Dermis blood vessel endothelial cell (primary cell): ENCODE measurements at regions not wholly inside any gene's neighbourhood (a gene's known extent, or its start where the extent isn't known, plus 50 kb on each side); places are given as distances from the start of the nearest gene placed in this dataset.

Source experiments
- DNase-seq: peaks from one replicate; pipeline ENCODE4 v3.0.0; 2010

DNA sequence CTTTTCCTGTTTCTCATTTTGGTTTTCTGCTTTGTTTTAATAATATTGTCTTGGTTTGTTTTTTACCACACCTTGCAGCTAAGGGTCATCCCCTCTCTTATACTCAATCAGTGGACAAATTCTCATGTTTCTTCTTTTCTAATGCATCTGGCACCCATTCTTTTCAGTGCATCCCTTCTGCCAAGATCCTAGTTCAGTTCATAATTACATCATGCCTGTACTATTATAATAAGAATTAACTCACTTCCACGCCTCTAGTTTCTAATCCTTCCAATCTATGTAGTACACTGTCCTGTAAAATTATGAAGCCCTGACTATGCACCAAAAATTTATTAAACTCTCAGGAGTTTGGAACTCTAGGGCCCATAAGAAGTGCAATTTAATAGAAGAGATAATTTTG, 126.1 kb downstream of the FAT4 start:
- DNase-seq: no peak

DNA sequence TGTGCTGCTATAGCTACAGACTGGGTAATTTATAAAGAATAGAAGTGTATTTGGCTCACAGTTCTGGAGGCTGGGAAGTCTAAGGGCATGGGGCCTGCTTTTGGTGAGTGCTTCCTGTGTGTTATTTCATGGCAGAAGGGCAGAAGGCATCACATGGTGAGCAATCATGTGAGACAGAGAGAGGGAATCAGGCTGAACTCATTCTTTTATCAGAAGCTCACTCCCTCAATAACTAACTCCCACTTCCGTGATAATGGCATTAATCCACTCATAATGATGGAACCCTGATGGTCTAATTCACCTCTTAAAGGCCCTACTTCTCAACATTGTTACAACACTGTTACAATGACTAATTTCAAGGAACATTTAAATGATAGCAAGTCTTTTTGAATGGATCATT, 129.4 kb downstream of the FAT4 start:
- no peak for DNase-seq

DNA sequence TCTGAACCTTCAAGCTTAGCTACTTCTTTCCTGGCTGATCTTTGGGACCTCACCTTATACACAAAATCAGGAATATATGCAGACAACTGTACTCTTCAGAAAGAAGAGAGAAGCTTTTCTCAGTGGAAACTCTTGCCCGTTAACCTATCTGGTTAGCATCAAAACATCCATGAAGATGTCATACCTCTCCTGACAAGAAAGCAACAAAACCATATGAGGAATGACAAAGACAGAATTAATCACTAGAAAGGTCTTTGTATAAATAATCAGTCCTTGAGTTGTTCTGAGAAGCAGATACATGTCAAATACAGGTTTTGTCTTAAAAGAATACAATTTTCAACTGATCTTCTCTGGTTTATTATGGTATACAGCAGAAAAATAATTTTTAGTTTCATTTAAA, 130.8 kb downstream of the FAT4 start:
- no peak for DNase-seq

DNA sequence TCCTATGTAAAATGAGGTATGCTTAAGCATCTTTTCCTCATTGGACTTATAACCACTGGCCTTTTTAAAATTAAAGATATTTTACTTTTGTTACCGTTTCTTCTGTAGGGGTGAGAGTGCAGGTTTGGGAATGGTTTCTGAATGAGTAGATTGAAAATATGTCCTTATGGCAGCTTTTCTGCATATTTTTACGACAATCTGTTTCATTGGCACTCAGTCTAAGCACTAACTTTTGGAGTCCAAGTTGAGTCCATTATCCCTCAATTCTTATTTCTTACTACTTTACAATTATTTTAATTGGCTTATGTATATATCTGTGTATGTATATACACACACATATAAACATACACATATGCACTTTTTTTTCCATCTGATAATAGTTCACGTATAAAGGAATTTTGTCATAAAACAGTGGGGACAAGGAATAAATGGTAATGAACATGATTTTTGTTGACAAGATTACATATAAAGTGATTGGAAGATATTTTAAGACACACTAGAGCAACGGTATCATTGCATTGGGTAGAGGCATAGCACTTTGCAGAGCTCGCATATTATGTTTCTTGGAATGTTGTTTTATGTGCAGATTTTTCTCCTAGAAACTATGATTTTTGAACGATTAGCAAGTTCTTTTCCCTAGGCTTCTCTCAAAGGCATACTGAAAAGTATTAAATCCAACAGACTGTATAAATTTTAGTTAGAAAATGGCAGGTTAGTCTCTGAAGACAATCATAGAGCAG, 133.0 kb downstream of the FAT4 start:
- no peak for DNase-seq

DNA sequence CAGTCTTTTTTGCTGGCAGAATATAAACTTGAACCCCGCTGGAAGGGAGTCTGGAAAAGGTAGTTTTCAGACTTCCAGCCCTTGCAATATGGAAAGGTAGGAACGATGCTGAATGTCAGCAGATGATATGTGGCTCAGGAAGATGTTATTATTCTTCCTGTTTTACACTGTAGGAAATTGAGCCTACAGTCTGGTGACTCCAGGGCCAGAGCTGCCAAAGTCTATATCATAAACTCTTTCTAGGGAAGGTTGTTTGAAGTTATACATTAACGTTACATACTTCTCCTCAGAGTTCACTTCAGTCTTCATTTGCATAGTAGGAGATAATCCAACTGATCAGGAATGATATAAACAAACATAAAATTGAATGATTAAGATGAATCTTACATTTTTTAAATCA, 141.3 kb downstream of the FAT4 start:
- DNase-seq: no peak

DNA sequence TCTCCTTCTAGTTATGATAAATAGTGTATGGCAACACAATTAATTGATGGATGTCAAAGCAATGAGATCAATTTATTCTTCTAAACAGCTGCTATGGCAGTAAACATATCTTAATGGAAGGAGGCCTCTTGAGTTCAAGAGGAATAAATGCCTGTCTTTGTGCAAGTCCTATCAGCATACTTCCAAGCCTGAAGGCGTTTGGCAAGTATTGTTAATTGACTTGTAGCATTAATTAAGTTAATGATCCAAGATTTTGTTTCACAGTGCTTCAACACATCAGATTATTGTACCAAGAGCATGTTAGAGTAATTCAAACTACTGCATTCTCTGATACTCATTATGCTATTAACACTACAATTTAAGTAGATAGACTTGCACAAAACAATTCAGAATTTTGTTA, 144.8 kb downstream of the FAT4 start:
- DNase-seq: no peak

DNA sequence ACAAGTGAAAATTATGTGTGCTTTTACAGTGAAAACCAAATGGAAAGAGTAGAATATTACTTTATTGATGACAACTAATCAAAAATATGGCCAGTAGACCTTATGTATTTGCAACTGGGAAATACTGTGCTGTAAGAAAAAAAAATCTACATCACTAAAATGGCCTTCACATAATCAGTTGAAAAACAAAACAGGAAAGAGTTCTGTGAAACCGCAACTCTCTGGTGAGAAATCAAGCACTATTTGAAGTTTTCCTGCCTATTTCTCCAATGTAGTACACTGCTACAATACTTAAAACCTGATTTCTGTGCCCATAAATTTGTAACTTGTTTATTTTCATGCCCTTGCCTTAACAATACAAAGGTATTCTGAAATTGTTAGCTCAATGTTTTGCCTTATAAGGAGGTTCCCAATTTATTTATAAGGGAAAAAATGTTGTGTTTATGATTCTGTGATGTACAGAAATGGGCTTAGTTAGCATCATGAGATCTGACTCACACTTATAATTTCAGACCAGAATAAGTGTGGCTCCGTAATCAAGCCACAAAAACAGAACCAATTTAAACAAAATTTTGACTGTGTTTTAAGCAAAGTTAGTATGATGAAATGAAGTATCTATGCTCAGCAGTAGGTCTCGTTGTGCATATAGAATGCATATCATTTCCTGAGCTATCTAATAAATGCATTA, 147.1 kb downstream of the FAT4 start:
- no peak for DNase-seq

DNA sequence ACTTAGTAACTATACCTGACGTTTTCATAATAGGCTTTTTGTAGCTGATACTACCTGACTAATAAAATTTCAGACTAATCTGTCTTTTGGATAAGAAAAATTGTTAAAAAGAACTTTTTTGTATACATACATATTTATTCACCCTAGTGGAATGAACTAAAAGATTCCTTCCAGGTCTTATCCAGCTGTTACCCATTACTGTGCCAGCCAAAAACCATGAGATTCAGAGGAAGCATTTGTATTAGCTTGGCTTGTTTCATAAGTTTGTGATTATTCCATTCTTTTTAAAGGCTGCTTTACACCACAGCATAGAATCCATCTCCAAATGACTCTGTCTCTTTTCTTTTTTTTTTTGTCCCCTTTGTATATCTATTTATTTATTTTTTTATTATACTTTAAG, 149.4 kb downstream of the FAT4 start:
- DNase-seq: no peak

DNA sequence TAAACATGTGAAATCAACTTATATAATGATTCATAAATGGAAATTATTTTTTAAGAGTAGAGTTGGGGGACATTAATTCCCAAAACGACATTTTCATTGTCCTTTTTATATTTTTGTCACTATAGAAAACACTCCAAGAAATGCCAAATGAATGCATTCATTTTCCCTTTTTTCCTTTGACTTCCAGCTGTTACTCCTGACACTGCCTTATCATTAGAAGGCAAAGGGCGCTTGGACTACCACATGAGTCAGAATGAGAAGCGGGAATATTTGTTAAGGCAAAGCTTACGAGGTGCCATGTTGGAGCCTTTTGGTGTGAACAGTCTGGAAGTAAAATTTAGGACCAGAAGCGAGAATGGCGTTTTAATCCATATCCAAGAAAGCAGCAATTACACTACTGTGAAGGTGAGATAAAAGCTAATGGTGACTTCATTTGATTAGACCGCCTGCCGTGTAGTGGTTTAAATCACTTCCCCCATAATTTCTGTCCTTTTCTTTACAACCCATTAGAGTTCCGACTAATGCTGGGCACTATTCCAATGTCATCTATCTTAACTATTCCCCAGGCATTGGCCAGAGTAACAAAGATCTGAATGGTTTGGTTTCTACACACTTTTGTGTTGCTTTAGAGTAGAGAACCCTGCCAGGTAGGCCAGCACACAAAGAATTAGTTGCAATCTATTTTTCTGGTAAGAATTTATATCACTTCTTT, 166.7 kb downstream of the FAT4 start:
- no peak for DNase-seq

DNA sequence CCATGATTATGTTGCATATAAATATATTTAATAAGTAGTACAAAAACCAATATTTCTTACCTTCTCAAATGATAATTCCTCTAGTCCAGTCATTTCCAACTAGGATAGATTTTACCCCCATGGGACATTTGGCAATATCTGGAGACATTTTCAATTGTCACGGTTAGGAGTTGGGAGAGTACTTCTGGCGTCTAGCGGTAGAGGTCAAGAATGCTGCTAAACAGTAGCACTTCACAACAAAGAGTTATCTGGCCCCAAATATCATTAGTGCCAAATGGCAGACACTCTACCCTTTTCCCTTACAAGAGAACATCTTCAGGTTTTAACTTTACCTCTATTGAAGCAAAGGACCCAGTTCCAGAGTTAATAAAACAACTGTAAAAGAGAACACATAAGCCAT, 168.1 kb downstream of the FAT4 start:
- DNase-seq: no peak

DNA sequence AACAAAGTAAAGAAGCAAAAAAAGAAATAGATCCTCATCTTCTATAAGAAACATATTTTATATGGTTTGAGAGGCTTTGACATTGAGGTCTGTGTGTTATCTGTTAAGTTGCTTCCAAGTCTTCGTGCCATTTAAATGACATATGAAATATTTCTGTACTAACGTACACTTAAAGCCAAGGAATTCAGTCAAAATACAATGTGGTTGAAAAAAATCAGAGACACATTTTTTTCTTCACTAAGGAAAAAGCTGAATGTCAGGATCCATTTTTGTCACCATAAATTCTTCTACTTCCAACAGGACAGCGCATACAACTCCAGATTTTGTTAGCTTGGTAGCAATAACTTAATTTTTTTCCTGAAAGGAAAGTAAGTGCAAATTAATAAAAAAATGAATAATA, 168.5 kb downstream of the FAT4 start:
- DNase-seq: no peak

DNA sequence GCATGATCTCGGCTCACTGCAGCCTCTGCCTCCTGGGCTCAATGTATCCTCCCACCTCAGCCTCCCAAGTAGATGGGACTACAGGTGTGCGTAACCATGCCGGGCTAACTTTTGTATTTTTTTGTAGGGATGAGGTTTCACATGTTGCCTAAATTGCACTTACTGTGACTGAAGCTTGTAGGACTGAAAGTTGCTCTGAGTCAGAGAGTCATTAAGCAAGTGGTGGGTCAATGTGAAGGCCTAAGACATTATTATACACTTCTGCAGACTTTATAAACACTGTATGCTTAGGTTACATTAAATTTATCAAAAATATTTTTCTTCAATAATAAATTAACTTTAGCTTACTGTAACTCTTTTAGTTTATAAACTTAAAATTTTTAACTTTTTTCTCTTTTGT, 170.2 kb downstream of the FAT4 start:
- DNase-seq: no peak

DNA sequence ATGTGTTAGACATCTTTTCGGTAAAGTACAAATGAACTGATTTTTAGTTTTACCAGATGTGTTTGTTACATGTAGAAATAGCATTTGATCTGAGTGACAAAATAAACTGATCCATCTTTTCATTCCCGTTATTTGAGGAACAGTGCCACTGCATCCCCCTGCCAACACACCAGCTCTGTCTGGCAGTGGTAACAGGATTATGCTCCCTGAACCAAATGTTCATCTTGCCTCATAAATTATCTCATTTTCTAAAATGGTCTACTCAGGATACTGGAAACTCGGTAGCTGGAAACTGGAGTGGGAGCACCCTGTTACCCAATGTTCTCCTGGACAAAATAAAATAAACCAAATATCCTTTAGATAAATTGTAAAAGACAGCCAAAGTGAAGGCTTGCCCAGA, 171.6 kb downstream of the FAT4 start:
- DNase-seq: no peak

DNA sequence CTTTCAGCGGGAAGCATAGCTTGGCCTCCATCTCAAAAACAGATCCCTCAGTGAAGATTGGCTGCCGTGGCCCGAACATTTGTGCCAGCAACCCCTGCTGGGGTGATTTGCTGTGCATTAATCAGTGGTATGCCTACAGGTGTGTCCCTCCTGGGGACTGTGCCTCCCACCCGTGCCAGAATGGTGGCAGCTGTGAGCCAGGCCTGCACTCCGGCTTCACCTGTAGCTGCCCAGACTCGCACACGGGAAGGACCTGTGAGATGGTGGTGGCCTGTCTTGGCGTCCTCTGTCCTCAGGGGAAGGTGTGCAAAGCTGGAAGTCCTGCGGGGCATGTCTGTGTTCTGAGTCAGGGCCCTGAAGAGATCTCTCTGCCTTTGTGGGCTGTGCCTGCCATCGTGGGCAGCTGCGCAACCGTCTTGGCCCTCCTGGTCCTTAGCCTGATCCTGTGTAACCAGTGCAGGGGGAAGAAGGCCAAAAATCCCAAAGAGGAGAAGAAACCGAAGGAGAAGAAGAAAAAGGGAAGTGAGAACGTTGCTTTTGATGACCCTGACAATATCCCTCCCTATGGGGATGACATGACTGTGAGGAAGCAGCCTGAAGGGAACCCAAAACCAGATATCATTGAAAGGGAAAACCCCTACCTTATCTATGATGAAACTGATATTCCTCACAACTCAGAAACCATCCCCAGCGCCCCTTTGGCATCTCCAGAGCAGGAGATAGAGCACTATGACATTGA, 175.4 kb downstream of the FAT4 start:
- no peak for DNase-seq

DNA sequence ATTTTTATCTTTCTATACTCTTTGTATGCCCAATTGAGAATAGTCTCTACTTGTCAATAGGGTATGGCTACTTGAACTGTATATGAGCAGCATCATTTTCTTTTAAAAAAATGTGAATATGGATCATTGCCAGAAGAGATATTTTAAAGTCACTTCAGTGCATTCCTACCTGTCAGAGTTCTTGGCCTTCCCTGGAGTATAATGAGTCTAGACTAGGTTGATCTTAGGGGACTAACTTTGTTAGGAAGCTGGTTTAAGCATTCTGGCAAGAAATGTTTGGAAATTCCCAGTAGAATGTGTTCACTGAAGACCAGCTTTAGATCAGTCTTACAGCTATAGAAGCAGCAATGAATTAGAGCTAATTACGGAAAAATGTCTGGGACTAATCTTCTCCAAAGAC, 178.2 kb downstream of the FAT4 start:
- no peak for DNase-seq

DNA sequence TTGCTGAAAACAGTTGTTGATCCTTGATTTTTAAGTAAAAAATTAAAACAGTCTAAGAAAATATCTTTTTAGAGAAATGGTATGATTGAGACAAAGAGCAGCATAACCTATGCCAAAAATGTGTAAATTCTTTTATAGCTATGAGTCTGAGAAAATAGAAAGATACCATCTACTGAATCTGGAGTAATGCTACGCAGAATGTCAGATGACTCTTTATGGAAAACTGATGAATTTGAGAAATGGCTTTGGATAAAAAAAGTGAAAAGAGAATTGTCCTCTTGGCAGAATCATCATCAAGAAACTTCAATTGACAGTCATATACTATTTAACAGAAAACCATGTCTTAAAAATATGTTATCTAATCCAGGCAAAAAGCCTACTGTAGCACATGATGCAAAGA, 183.1 kb downstream of the FAT4 start:
- DNase-seq: no peak

DNA sequence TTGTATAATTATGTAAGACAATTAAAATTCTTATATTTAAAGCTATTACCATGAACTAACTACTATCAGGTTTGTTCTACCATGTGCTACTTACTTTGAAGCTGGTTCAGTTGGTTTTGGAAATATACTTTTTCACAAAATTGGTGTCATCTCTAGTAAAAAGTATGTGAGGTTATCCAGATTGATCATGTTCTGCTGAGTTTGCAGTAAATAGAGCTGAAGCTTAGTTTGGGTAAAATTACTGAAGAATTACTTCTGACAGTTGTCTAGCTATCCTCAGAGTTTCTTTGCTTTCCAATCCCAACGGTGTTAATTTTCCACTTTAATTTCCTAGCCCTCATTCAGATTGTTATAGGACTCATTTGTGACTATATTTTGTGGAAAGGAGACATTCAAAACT, 184.2 kb downstream of the FAT4 start:
- no peak for DNase-seq

DNA sequence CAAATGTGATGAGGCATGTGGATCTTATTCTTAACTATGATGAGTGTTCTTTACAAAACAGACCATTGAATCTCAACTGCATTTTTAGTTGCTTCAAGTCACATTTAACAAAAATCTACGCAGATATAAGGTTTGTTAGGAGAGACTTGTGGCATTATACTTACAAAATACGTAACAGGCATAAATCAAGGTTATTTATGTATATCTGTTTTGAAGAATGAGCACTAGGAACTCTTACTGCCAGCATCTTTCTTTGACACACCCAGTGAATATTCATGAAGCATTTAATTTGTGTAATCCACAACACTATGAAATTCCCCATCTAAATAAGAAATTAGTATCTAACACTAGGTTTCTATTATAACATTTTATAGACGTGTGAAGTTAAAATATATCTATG, 186.3 kb downstream of the FAT4 start:
- no peak for DNase-seq

DNA sequence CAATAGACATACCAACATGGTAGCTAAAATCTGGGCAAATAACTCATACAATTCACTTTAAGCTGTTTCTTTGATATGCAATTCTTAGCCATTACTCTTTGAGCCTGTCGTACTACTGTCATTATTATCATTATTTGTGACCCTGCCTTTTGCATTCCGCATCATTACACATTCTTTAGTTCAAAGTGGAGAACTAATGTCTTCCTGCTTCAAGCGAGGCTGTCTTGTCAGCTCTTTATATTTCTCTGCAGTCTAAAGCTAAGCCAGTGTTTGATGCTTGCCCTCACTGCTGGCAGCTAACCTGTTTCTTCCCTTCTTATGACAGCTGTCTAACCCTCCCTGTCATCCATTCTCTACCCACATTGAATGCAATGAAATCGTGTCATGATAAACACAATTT, 186.8 kb downstream of the FAT4 start:
- DNase-seq: no peak

DNA sequence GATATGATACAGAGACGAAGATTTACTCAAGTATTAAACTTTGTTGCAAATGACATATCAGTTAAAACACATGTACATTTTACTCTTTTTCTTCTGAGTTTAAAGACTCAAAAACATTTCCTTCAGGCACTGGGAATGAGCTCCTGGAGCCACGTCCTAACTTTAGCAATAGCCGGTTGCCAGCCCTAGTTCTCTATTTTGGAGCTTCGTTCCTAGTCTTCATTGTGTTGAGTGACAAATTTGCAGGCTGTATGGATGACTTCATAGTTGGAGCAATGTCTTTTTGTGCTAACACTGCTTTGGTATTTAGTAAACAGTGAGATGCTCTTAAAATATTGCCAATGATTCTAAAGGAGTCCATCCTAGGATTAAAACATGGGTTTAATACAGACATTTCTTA, 190.9 kb downstream of the FAT4 start:
- DNase-seq: no peak

DNA sequence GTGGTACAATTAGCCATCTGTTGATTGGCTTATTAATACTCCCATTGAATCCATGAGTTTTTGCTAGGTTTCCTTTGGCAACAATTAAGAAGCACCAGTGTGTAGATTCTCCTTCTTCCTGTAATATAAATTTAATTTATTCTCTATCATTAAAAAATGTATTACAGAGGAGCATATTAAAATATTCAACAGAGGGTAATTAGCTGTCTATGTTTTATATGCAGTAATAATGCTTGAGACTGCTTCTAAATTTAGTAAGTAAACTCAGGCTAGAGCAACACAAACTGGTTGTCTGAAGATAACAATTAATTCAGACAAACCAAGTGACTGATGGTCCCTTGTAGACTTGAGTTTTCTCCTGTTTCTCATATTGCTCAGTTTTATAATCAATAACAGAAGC, 192.4 kb downstream of the FAT4 start:
- DNase-seq: no peak

DNA sequence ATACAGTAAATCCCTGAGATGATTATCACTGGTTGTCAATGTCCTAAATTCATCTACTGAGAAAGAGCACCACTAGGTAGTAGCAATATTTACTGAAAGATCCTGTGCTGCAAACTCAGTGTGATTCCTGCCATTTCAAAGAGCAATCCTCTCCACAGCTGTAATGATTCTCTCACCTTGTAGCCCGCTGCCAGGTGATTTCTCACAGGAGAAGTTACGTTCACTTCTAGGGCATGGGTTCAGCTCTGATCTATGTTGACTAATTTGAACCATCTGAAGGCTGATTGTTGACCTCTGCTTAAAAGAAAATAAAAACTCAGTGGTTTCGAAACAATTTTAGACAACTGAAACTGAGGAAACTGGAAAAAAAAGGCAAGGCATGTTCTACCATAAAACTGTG, 197.0 kb downstream of the FAT4 start:
- DNase-seq: no peak

DNA sequence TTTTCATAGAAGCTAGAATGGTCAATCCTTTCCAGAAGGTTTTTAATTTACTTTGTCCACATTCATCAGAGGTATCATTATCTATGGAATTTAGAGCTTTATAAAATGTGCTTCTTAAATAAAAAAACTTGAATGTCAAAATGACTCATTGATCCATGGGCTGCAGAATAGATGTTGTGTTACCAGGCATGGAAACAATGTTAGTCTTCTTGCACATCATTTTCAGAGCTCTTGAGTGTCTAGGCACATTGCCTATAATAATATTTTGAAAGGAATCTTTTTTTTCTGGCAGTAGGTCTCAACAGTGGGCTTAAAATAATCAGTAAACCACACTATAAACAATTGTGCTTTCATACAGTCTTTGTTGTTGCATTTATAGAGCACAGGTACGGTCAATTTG, 200.3 kb downstream of the FAT4 start:
- no peak for DNase-seq

DNA sequence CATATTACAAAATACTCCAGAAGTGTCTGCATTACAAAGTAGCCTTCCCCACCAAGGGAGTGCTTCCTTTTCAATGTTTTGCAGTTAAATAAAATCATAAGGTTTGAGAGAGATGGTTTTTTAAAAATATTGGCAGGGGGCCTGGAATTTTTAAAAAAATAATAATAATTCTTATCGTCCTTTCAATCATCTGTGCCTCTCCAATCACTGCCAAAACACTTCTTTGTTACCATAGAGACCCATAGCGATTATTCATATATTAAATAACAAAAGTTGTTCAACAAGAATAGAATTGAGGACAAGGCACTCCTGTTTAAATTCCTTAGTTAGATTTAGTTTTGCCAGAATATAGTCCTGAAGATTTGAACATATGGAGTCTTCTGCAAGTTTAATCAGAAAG, 203.1 kb downstream of the FAT4 start:
- peak; percentile 70 for DNase-seq
